HG03460 (cell line): ENCODE measurements at regions not wholly inside any gene's neighbourhood (a gene's known extent, or its start where the extent isn't known, plus 50 kb on each side); places are given as distances from the start of the nearest gene placed in this dataset.

Experiments
- ATAC-seq: cut with Tn5 transposase; IDR thresholded peaks from one replicate; pipeline ENCODE4 v1.9.1; 2021; ENCODE audit not compliant: unreplicated experiment

- no peak for ATAC-seq
Observed at GRCh38 chr2:45083175-45083574, 73.9 kb upstream of the SIX2 start.

- ATAC-seq: no peak
Observed at GRCh38 chr2:45074713-45075112, 65.5 kb upstream of the SIX2 start.

- no peak for ATAC-seq
Observed at GRCh38 chr2:45072862-45073237, 63.6 kb upstream of the SIX2 start.

GRCh38 chr2:45072064-45072861 is 63.0 kb upstream of the SIX2 start:
- ATAC-seq: no peak

GRCh38 chr2:45070113-45070652 is 60.9 kb upstream of the SIX2 start:
- no peak for ATAC-seq

GRCh38 chr2:45069684-45070083 is 60.4 kb upstream of the SIX2 start:
- ATAC-seq: no peak

- ATAC-seq: no peak
Observed at GRCh38 chr2:45068571-45069140, 59.4 kb upstream of the SIX2 start.

- no peak for ATAC-seq
Observed at GRCh38 chr2:45067859-45068570, 58.8 kb upstream of the SIX2 start.
